Gastroesophageal sphincter (tissue), 3 donors: ENCODE measurements at regions not wholly inside any gene's neighbourhood (a gene's known extent, or its start where the extent isn't known, plus 50 kb on each side); places are given as distances from the start of the nearest gene placed in this dataset.

Experiments
- CTCF ChIP-seq, 4 experiments: fragments of 200-600 bp in 2 of 4; fragments of 450-650 bp in 2 of 4; sonication (generic) in 1 of 4; IDR thresholded peaks; one replicate each; pipeline ENCODE4 v1.5.1; 2017 to 2019; ENCODE audit warnings: antibody characterized with exemption in 4 of 4, mild to moderate bottlenecking in 2 of 4, moderate library complexity in 2 of 4
- EP300 ChIP-seq: sonication (generic); formaldehyde crosslinking; IDR thresholded peaks from one replicate; pipeline ENCODE4 v1.6.1; 2017; ENCODE audit warnings: antibody characterized with exemption, mild to moderate bottlenecking
- POLR2A ChIP-seq, 2 donors: fragments of 450-650 bp; IDR thresholded peaks; one replicate each; pipeline ENCODE4 v1.6.1; 2017; ENCODE audit warnings: antibody characterized with exemption in 2 of 2, mild to moderate bottlenecking in 2 of 2, moderate library complexity in 1 of 2
- POLR2AphosphoS5 ChIP-seq: sonication (generic); formaldehyde crosslinking; IDR thresholded peaks from one replicate; pipeline ENCODE4 v1.6.1; 2017; ENCODE audit warnings: antibody characterized with exemption

GRCh38 chr13:112160558-112160957 lies 93.6 kb downstream of the SOX1 start:
- TF ChIP-seq POLR2A (IDR thresholded peaks at IDR 0.05) (no peak), CTCF (IDR thresholded peaks at IDR 0.05) (no peak), POLR2AphosphoS5 (no peak), EP300 (no peak)
